Vagina (tissue), 2 donors: ENCODE measurements at regions not wholly inside any gene's neighbourhood (a gene's known extent, or its start where the extent isn't known, plus 50 kb on each side); places are given as distances from the start of the nearest gene placed in this dataset.

Experiments
- POLR2A ChIP-seq, 2 donors: fragments of 450-650 bp; IDR thresholded peaks; one replicate each; pipeline ENCODE4 v1.6.1; 2017; ENCODE audit warnings: antibody characterized with exemption in 2 of 2, mild to moderate bottlenecking in 2 of 2, moderate library complexity in 2 of 2
- POLR2AphosphoS5 ChIP-seq, 2 donors: sonication (generic); formaldehyde crosslinking; IDR thresholded peaks; one replicate each; pipeline ENCODE4 v1.9.0; 2017; ENCODE audit warnings: antibody characterized with exemption in 2 of 2, mild to moderate bottlenecking in 2 of 2, low read depth in 1 of 2; ENCODE audit not compliant: insufficient read depth in 1 of 2
- TF ChIP-seq, protein P1 (sequence below), 3 experiments: fragments of 450-650 bp in 2 of 3; fragments of 200-600 bp in 1 of 3; sonication (generic) in 1 of 3; IDR thresholded peaks; one replicate each; pipeline ENCODE4 v1.5.1; 2017 to 2019; ENCODE audit warnings: antibody characterized with exemption in 3 of 3, mild to moderate bottlenecking in 2 of 3, moderate library complexity in 2 of 3

DNA sequence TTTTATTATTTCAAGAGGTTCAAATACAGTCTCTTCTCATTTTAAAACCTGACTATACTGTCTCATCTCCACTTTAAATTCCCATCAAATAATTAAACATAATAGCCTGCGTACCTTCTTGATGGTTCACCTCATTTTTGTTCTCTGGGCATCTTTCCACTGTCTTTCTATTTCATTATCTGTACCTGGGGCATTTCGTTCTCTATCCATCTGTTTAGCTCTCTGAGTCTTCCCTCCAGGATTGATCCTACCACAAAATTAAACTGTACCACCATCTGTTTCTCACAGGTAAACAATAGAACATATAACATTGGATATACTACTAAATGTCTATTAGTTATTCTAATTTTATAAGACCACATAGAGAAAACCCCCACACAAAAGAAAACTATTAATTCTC is 1331.4 kb downstream of the NSUN3 start:
- TF ChIP-seq, protein P1, sequence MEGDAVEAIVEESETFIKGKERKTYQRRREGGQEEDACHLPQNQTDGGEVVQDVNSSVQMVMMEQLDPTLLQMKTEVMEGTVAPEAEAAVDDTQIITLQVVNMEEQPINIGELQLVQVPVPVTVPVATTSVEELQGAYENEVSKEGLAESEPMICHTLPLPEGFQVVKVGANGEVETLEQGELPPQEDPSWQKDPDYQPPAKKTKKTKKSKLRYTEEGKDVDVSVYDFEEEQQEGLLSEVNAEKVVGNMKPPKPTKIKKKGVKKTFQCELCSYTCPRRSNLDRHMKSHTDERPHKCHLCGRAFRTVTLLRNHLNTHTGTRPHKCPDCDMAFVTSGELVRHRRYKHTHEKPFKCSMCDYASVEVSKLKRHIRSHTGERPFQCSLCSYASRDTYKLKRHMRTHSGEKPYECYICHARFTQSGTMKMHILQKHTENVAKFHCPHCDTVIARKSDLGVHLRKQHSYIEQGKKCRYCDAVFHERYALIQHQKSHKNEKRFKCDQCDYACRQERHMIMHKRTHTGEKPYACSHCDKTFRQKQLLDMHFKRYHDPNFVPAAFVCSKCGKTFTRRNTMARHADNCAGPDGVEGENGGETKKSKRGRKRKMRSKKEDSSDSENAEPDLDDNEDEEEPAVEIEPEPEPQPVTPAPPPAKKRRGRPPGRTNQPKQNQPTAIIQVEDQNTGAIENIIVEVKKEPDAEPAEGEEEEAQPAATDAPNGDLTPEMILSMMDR (IDR thresholded peaks at IDR 0.05) = no peak
- no peak for TF ChIP-seq POLR2AphosphoS5 (IDR thresholded peaks at IDR 0.05; ENCODE audit: insufficient read depth in 1 of 2, low read depth in 1 of 2)
- no peak for TF ChIP-seq POLR2A (IDR thresholded peaks at IDR 0.05)
